OCI-LY3 (cell line): ENCODE measurements at regions not wholly inside any gene's neighbourhood (a gene's known extent, or its start where the extent isn't known, plus 50 kb on each side); places are given as distances from the start of the nearest gene placed in this dataset.

Source experiments
- EZH2phosphoT487 ChIP-seq: fragments of 200-600 bp; shearing (Covaris generic); IDR thresholded peaks from 2 replicates; pipeline ENCODE4 v1.6.1; 2018; ENCODE audit warnings: antibody characterized with exemption, mixed run types, low read depth
- TF ChIP-seq, protein P1 (sequence below): fragments of 200-600, 300-600 bp; sonication (generic); IDR thresholded peaks from 2 replicates; pipeline ENCODE4 v1.5.1; 2014; ENCODE audit warnings: antibody characterized with exemption, low read length, low read depth

DNA sequence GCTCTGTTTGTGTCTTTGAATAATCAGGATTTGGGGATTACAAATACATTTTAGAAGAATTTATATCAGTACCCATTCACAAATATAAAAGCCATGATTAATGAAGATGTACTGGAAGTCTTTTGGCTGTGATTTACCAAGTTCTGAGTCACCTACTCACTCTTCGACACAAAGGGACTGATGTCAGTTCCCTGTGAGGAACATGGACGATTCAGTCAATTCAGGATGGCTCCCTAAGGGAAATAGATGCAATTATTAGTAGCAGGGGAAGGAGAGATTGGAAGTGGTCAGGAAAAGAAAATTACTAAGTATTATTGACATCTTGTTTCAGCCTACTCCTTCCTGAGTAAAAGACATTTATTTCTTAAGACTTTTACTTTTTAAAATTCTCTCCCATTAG lies 550.7 kb upstream of the SLIT2 start:
- TF ChIP-seq, protein P1, sequence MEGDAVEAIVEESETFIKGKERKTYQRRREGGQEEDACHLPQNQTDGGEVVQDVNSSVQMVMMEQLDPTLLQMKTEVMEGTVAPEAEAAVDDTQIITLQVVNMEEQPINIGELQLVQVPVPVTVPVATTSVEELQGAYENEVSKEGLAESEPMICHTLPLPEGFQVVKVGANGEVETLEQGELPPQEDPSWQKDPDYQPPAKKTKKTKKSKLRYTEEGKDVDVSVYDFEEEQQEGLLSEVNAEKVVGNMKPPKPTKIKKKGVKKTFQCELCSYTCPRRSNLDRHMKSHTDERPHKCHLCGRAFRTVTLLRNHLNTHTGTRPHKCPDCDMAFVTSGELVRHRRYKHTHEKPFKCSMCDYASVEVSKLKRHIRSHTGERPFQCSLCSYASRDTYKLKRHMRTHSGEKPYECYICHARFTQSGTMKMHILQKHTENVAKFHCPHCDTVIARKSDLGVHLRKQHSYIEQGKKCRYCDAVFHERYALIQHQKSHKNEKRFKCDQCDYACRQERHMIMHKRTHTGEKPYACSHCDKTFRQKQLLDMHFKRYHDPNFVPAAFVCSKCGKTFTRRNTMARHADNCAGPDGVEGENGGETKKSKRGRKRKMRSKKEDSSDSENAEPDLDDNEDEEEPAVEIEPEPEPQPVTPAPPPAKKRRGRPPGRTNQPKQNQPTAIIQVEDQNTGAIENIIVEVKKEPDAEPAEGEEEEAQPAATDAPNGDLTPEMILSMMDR: no peak
- no peak for TF ChIP-seq EZH2phosphoT487
